Activated CD8-positive, alpha-beta T cell treated with anti-CD3 and anti-CD28 coated beads for 36 hours (primary cell): ENCODE measurements at regions not wholly inside any gene's neighbourhood (a gene's known extent, or its start where the extent isn't known, plus 50 kb on each side); places are given as distances from the start of the nearest gene placed in this dataset.

Experiments
- ATAC-seq: fragments of 200-7000 bp; cut with Tn5 transposase; one replicate; pipeline ENCODE4 v1.10.0; 2021; ENCODE audit warnings: mild to moderate bottlenecking, moderate library complexity
- CTCF ChIA-PET: fragments of 350-600 bp; sonication (Branson Sonifier 250); formaldehyde crosslinking; loops from one replicate; lab custom pipeline; 2021; ENCODE audit warnings: antibody characterized with exemption; lab: Charles Lee
- POLR2A ChIA-PET: fragments of 350-600 bp; sonication (Branson Sonifier 250); formaldehyde crosslinking; loops from one replicate; lab custom pipeline; 2021; ENCODE audit warnings: antibody characterized with exemption; lab: Charles Lee
- DNase-seq: peaks from one replicate; pipeline ENCODE4 v3.0.0-alpha.2; 2020
- H3K27ac Mint-ChIP-seq: one replicate; pipeline ENCODE4 v1.8.0; 2021; ENCODE audit warnings: mild to moderate bottlenecking, mixed read lengths
- H3K27me3 Mint-ChIP-seq: one replicate; pipeline ENCODE4 v1.8.0; 2021; ENCODE audit warnings: mixed read lengths
- H3K36me3 Mint-ChIP-seq: one replicate; pipeline ENCODE4 v1.8.0; 2021; ENCODE audit warnings: low read depth, mixed read lengths
- H3K4me1 Mint-ChIP-seq: one replicate; pipeline ENCODE4 v1.8.0; 2021; ENCODE audit warnings: low read depth, mixed read lengths
- H3K4me3 Mint-ChIP-seq: one replicate; pipeline ENCODE4 v1.8.0; 2021; ENCODE audit warnings: mild to moderate bottlenecking, moderate library complexity, mixed read lengths
- H3K9me3 Mint-ChIP-seq: one replicate; pipeline ENCODE4 v1.8.0; 2021; ENCODE audit warnings: mixed read lengths
- CTCF ChIP-seq: fragments of 200-600 bp; IDR thresholded peaks from one replicate; pipeline ENCODE4 v1.8.0; 2022; ENCODE audit warnings: antibody characterized with exemption, mild to moderate bottlenecking
- intact Hi-C: fragments of 100-400 bp; cut with micrococcal nuclease; formaldehyde crosslinking; loops from one replicate; pipeline ENCODE4 v1.10.0; 2022

GRCh38 chr3:8343058-8343457 is 158.6 kb upstream of the LMCD1 start:
- DNase-seq = no peak
- no peaks in the 10 kb centered on the region for H3K4me1 Mint-ChIP-seq
- H3K9me3 Mint-ChIP-seq = peaks cover 11% of the 10 kb centered on the region
- H3K36me3 Mint-ChIP-seq = peaks cover 6% of the 10 kb centered on the region
- POLR2A ChIA-PET = no interaction called here
- H3K4me3 Mint-ChIP-seq = no peak overlapping the region
- TF ChIP-seq CTCF = no peak
- ATAC-seq = no peak
- CTCF ChIA-PET = interaction anchor here (1.2 to 1.4 kb wide), 2 partner anchors 14 to 74 kb away, joined by 3 to 7 read pairs; no protein-coding TSS in a partner anchor
- H3K27me3 Mint-ChIP-seq = no peaks in the 10 kb centered on the region
- intact Hi-C loops = no loop called here
- no peak overlapping the region for H3K27ac Mint-ChIP-seq

GRCh38 chr3:8345398-8345797 is 156.2 kb upstream of the LMCD1 start:
- Mint-ChIP-seq H3K27me3 (no peaks in the 10 kb centered on the region), H3K9me3 (peaks cover 16% of the 10 kb centered on the region), H3K4me1 (no peaks in the 10 kb centered on the region), H3K27ac (no peak overlapping the region), H3K36me3 (peaks cover 6% of the 10 kb centered on the region), H3K4me3 (no peak overlapping the region)
- ATAC-seq = no peak
- intact Hi-C loops = no loop called here
- DNase-seq = no peak
- ChIA-PET POLR2A (no interaction called here), CTCF (interaction anchor here (1.4 kb wide), 1 partner anchor 106 kb away, joined by 3 read pairs; no protein-coding TSS in a partner anchor)
- TF ChIP-seq CTCF = no peak

- Mint-ChIP-seq H3K36me3 (peaks cover 6% of the 10 kb centered on the region), H3K27me3 (no peaks in the 10 kb centered on the region), H3K4me3 (no peak overlapping the region), H3K4me1 (peaks cover 8% of the 10 kb centered on the region), H3K27ac (no peak overlapping the region), H3K9me3 (peaks cover 18% of the 10 kb centered on the region)
- POLR2A ChIA-PET = no interaction called here
- ATAC-seq = no peak
- DNase-seq = no peak
- no peak for TF ChIP-seq CTCF
- intact Hi-C loops = no loop called here
- CTCF ChIA-PET = interaction anchor here (1.3 kb wide), 2 partner anchors 10 to 69 kb away, joined by 3 read pairs; no protein-coding TSS in a partner anchor
Observed at GRCh38 chr3:8348076-8348475, 153.5 kb upstream of the LMCD1 start.

- POLR2A ChIA-PET = no interaction called here
- H3K27ac Mint-ChIP-seq = no peak overlapping the region
Observed at GRCh38 chr3:8352475-8352874, 149.1 kb upstream of the LMCD1 start.

GRCh38 chr3:8353364-8353763 is 148.3 kb upstream of the LMCD1 start:
- intact Hi-C loops = no loop called here
- Mint-ChIP-seq H3K36me3 (peaks cover 6% of the 10 kb centered on the region), H3K4me1 (peaks cover 39% of the 10 kb centered on the region), H3K9me3 (peaks cover 14% of the 10 kb centered on the region), H3K27ac (no peak overlapping the region), H3K4me3 (no peak overlapping the region), H3K27me3 (no peaks in the 10 kb centered on the region)
- ChIA-PET POLR2A (no interaction called here), CTCF (no interaction called here)
- no peak for TF ChIP-seq CTCF
- no peak for ATAC-seq
- DNase-seq = no peak

More at GRCh38 chr3:8352475-8352874, 149.1 kb upstream of the LMCD1 start:
- TF ChIP-seq CTCF = no peak
- peaks cover 1% of the 10 kb centered on the region for H3K36me3 Mint-ChIP-seq
- intact Hi-C loops = no loop called here
- no peaks in the 10 kb centered on the region for H3K27me3 Mint-ChIP-seq
- H3K4me1 Mint-ChIP-seq = peaks cover 32% of the 10 kb centered on the region
- CTCF ChIA-PET = interaction anchor here (0.8 kb wide), 1 partner anchor 65 kb away, joined by 3 read pairs; no protein-coding TSS in a partner anchor
- DNase-seq = no peak
- H3K4me3 Mint-ChIP-seq = no peak overlapping the region
- H3K9me3 Mint-ChIP-seq = peaks cover 9% of the 10 kb centered on the region
- ATAC-seq = no peak
